GM12878 (cell line): ENCODE measurements at regions not wholly inside any gene's neighbourhood (a gene's known extent, or its start where the extent isn't known, plus 50 kb on each side); places are given as distances from the start of the nearest gene placed in this dataset.

Experiments used
- ATAC-seq: fragments of 200-7000 bp; cut with Tn5 transposase; 3 replicates; pipeline ENCODE4 v1.9.1; 2020; ENCODE audit warnings: mild to moderate bottlenecking, moderate library complexity
- BruUV-seq: library from RNA; stranded (reverse); fragments of 400-500 nt; replicated peaks from 2 replicates; lab custom pipeline; 2021; lab: Mats Ljungman, UMichigan
- CTCF ChIA-PET: fragments of 300-600 bp; sonication (Branson Sonifier 250); formaldehyde crosslinking; extraction: SDS; loops from one replicate; lab custom pipeline; 2021; ENCODE audit warnings: inconsistent platforms; lab: Yijun Ruan, JAX
- POLR2A ChIA-PET: fragments of 350-600 bp; formaldehyde crosslinking; extraction: SDS; loops from one replicate; lab custom pipeline; 2021; ENCODE audit warnings: inconsistent platforms; lab: Charles Lee
- RAD21 ChIA-PET: fragments of 300-600 bp; sonication (Branson Sonifier 250); formaldehyde crosslinking; loops from one replicate; lab custom pipeline; 2023; ENCODE audit warnings: antibody characterized with exemption; ENCODE audit not compliant: unreplicated experiment; lab: Charles Lee
- SMC1A ChIA-PET: fragments of 300-600 bp; sonication (Branson Sonifier 250); formaldehyde crosslinking; loops from one replicate; lab custom pipeline; 2023; ENCODE audit not compliant: unreplicated experiment, uncharacterized antibody; lab: Charles Lee
- DNase-seq: peaks from one replicate; pipeline ENCODE4 v3.0.0-alpha.2; 2011; ENCODE audit warnings: low read depth, low spot score
- FAIRE-seq: peaks from 3 replicates; lab custom pipeline; 2011; peaks lifted over from hg19 to GRCh38; lab: Jason Lieb, UNC
- H2AFZ ChIP-seq: 2 replicates; pipeline ENCODE4 v1.6.0; 2011; ENCODE audit warnings: low read depth, low read length, control low read depth; ENCODE audit not compliant: control insufficient read depth
- H3K27ac ChIP-seq: 2 replicates; pipeline ENCODE4 v1.5.1; 2011; ENCODE audit warnings: control low read depth; ENCODE audit not compliant: control insufficient read depth, insufficient read depth
- H3K27me3 ChIP-seq, 2 experiments: replicated peaks in 1 of 2; 2 replicates each; pipeline versions ENCODE4 v1.6.0 to v1.6.1; 2011; ENCODE audit warnings: low read length in 1 of 2; ENCODE audit not compliant: control insufficient read depth in 2 of 2, insufficient read depth in 2 of 2
- H3K36me3 ChIP-seq, 2 experiments: 2 replicates each; pipeline ENCODE4 v1.5.1; 2011; ENCODE audit warnings: low read length in 1 of 2; ENCODE audit not compliant: control insufficient read depth in 2 of 2, insufficient read depth in 2 of 2
- H3K4me1 ChIP-seq: 2 replicates; pipeline ENCODE4 v1.6.1; 2011; ENCODE audit warnings: mild to moderate bottlenecking, low read length, moderate library complexity, mixed read lengths; ENCODE audit not compliant: control insufficient read depth, insufficient read depth
- H3K4me2 ChIP-seq: 2 replicates; pipeline ENCODE4 v1.6.0; 2011; ENCODE audit warnings: control low read depth; ENCODE audit not compliant: control insufficient read depth, insufficient read depth
- H3K4me3 ChIP-seq: fragments of 200-600 bp; sonication (generic); 2 replicates; pipeline ENCODE4 v1.5.1; 2016
- H3K79me2 ChIP-seq: 2 replicates; pipeline ENCODE4 v1.6.0; 2011; ENCODE audit warnings: low read length; ENCODE audit not compliant: control insufficient read depth, insufficient read depth
- H3K9ac ChIP-seq: 2 replicates; pipeline ENCODE4 v1.8.0; 2011; ENCODE audit warnings: low read length, control low read depth, mixed read lengths; ENCODE audit not compliant: control insufficient read depth, insufficient read depth
- H3K9me3 ChIP-seq: replicated peaks from 3 replicates; pipeline ENCODE4 v1.5.1; 2011; ENCODE audit warnings: mild to moderate bottlenecking, low read length; ENCODE audit not compliant: control insufficient read depth, insufficient read depth
- H4K20me1 ChIP-seq: 2 replicates; pipeline ENCODE4 v1.6.0; 2011; ENCODE audit not compliant: control insufficient read depth, insufficient read depth
- NFXL1 ChIP-seq: fragments of 450-650 bp; IDR thresholded peaks from 2 replicates; pipeline ENCODE4 v1.6.1; 2017; ENCODE audit warnings: antibody characterized with exemption, mild to moderate bottlenecking, borderline replicate concordance
- POU2F2 ChIP-seq: IDR thresholded peaks from 3 replicates; pipeline ENCODE4 v1.6.1; 2011; ENCODE audit warnings: low read depth, mild to moderate bottlenecking, low read length, borderline replicate concordance
- WGBS: methylation state at CpG from one replicate; pipeline ENCODE4 v1.1.6; 2016; ENCODE audit warnings: low lambda C conversion rate; ENCODE audit not compliant: insufficient replicate concordance, insufficient coverage; ENCODE audit errors: missing lambda C conversion rate; 5-methylcytosine and 5-hydroxymethylcytosine counted together
- in situ Hi-C: fragments of 300-500 bp; cut with MboI; formaldehyde crosslinking; loops from 9 replicates; pipeline ENCODE4 v1.14.3; 2018; ENCODE audit warnings: mixed read lengths
- intact Hi-C: fragments of 100-400 bp; cut with micrococcal nuclease; formaldehyde crosslinking; loops from one replicate; pipeline ENCODE4 v1.14.2; 2022; ENCODE audit not compliant: unreplicated experiment
- TF ChIP-seq, protein P1 (sequence below): fragments of 450-650 bp; IDR thresholded peaks from 2 replicates; pipeline ENCODE4 v1.6.1; 2016; ENCODE audit warnings: mild to moderate bottlenecking, moderate library complexity, borderline replicate concordance

DNA sequence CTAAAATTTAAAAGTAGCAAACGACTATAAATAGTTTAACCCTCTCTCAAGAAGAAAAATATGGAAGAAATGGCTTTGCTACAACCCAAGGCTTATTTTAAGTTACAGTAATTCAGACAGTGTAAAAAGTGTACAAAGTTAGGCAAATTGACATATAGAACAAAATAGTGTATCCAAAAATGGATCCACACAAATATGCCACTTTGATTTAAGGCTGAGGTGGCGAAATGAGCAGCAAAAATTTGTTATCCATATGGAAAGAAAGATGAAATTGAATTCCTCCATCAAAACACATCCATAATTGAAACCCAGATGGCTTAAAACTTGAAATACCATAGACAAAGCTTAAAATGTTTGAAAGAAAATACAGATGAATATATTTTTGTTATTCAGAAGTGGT is 540.8 kb downstream of the BRINP3 start:
- intact Hi-C loops = no loop called here
- SMC1A ChIA-PET = interaction anchor here (0.8 kb wide), 1 partner anchor 18 kb away, joined by 3 read pairs; no protein-coding TSS in a partner anchor
- FAIRE-seq = no peak
- DNase-seq = no peak
- no peak overlapping the region for H3K27ac ChIP-seq
- TF ChIP-seq, protein P1, sequence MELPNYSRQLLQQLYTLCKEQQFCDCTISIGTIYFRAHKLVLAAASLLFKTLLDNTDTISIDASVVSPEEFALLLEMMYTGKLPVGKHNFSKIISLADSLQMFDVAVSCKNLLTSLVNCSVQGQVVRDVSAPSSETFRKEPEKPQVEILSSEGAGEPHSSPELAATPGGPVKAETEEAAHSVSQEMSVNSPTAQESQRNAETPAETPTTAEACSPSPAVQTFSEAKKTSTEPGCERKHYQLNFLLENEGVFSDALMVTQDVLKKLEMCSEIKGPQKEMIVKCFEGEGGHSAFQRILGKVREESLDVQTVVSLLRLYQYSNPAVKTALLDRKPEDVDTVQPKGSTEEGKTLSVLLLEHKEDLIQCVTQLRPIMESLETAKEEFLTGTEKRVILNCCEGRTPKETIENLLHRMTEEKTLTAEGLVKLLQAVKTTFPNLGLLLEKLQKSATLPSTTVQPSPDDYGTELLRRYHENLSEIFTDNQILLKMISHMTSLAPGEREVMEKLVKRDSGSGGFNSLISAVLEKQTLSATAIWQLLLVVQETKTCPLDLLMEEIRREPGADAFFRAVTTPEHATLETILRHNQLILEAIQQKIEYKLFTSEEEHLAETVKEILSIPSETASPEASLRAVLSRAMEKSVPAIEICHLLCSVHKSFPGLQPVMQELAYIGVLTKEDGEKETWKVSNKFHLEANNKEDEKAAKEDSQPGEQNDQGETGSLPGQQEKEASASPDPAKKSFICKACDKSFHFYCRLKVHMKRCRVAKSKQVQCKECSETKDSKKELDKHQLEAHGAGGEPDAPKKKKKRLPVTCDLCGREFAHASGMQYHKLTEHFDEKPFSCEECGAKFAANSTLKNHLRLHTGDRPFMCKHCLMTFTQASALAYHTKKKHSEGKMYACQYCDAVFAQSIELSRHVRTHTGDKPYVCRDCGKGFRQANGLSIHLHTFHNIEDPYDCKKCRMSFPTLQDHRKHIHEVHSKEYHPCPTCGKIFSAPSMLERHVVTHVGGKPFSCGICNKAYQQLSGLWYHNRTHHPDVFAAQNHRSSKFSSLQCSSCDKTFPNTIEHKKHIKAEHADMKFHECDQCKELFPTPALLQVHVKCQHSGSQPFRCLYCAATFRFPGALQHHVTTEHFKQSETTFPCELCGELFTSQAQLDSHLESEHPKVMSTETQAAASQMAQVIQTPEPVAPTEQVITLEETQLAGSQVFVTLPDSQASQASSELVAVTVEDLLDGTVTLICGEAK = no peak
- TF ChIP-seq POU2F2 = no peak
- no peak for TF ChIP-seq NFXL1
- H3K4me2 ChIP-seq = no peak overlapping the region
- H4K20me1 ChIP-seq = no peaks in the 10 kb centered on the region
- H3K36me3 ChIP-seq = no peaks in the 10 kb centered on the region
- no peak overlapping the region for H2AFZ ChIP-seq
- H3K4me1 ChIP-seq = no peaks in the 10 kb centered on the region
- no peak overlapping the region for H3K4me3 ChIP-seq
- H3K27me3 ChIP-seq = no peaks in the 10 kb centered on the region
- CTCF ChIA-PET = no interaction called here
- no peaks in the 10 kb centered on the region for H3K9me3 ChIP-seq
- H3K9ac ChIP-seq = no peak overlapping the region
- POLR2A ChIA-PET = interaction anchor here (0.7 kb wide), 2 partner anchors 9 to 331 kb away, joined by 6 read pairs; no protein-coding TSS in a partner anchor
- no peaks in the 10 kb centered on the region for H3K79me2 ChIP-seq
- 3% methylated on average over 2 of the region's 2 CpGs for WGBS
- no TSS peak for BruUV-seq
- ATAC-seq = no peak
- RAD21 ChIA-PET = no interaction called here
- in situ Hi-C loops = no loop called here
